ENCODE measurements at regions not wholly inside any gene's neighbourhood (a gene's known extent, or its start where the extent isn't known, plus 50 kb on each side); places are given as distances from the start of the nearest gene placed in this dataset.
A peak's percentile ranks its signal among the peaks of the same experiment; 100 is the strongest.
"Not testable (repeated sequence)": the region's sequence is repeated elsewhere in the genome, so short reads cannot be mapped to it uniquely, and the experiment has no call there.

- H2AFZ ChIP-seq; H3K9me3 ChIP-seq (ENCODE audit: low read depth); H3K9ac ChIP-seq; H3K27ac ChIP-seq; H3K9me2 ChIP-seq (ENCODE audit: insufficient read depth); H3K4me1 ChIP-seq (ENCODE audit: insufficient read depth); H3K79me2 ChIP-seq (ENCODE audit: insufficient read depth); H3K4me3 ChIP-seq; H4K20me1 ChIP-seq (ENCODE audit: insufficient read depth); H3F3A ChIP-seq (ENCODE audit: insufficient read depth); H3K36me3 ChIP-seq (ENCODE audit: low read depth); H3K4me2 ChIP-seq (ENCODE audit: unreplicated experiment); H3K27me3 ChIP-seq (replicated peaks; ENCODE audit: insufficient read depth); in situ Hi-C loops (cut with MboI): not testable (repeated sequence)
- 38 to 52% methylated on average over 8 to 11 of the region's 11 CpGs for WGBS, 2 experiments (ENCODE audit: low coverage in 1 of 2, low lambda C conversion rate in 2 of 2, missing lambda C conversion rate in 2 of 2)
- peak; percentile 3 for DNase-seq
Observed at GRCh38 chr2:111290370-111290769, 169.7 kb downstream of the BCL2L11 start.

- H3F3A ChIP-seq (ENCODE audit: insufficient read depth); H3K9me2 ChIP-seq (ENCODE audit: insufficient read depth); in situ Hi-C loops (cut with MboI); H4K20me1 ChIP-seq (ENCODE audit: insufficient read depth); H3K36me3 ChIP-seq (ENCODE audit: low read depth); H3K9ac ChIP-seq; H3K27ac ChIP-seq; H2AFZ ChIP-seq; H3K79me2 ChIP-seq (ENCODE audit: insufficient read depth); H3K4me1 ChIP-seq (ENCODE audit: insufficient read depth); DNase-seq; H3K9me3 ChIP-seq (ENCODE audit: low read depth); H3K27me3 ChIP-seq (replicated peaks; ENCODE audit: insufficient read depth); H3K4me2 ChIP-seq (ENCODE audit: unreplicated experiment); H3K4me3 ChIP-seq: not testable (repeated sequence)
- 88 to 89% methylated on average over 5 to 6 of the region's 6 CpGs for WGBS, 2 experiments (ENCODE audit: low coverage in 1 of 2, low lambda C conversion rate in 2 of 2, missing lambda C conversion rate in 2 of 2)
Observed at GRCh38 chr2:111291566-111291965, 170.9 kb downstream of the BCL2L11 start.

- in situ Hi-C loops (cut with MboI); H3K4me2 ChIP-seq (ENCODE audit: unreplicated experiment); H2AFZ ChIP-seq; H4K20me1 ChIP-seq (ENCODE audit: insufficient read depth); H3F3A ChIP-seq (ENCODE audit: insufficient read depth); H3K27ac ChIP-seq; H3K4me3 ChIP-seq; H3K9ac ChIP-seq; H3K9me2 ChIP-seq (ENCODE audit: insufficient read depth); H3K27me3 ChIP-seq (replicated peaks; ENCODE audit: insufficient read depth); H3K9me3 ChIP-seq (ENCODE audit: low read depth); H3K36me3 ChIP-seq (ENCODE audit: low read depth); H3K79me2 ChIP-seq (ENCODE audit: insufficient read depth); H3K4me1 ChIP-seq (ENCODE audit: insufficient read depth); DNase-seq: not testable (repeated sequence)
- WGBS, 2 experiments (ENCODE audit: low coverage in 1 of 2, low lambda C conversion rate in 2 of 2, missing lambda C conversion rate in 2 of 2), result 90 to 92% methylated on average over 7 to 8 of the region's 10 CpGs
Observed at GRCh38 chr2:111292232-111292968, 171.7 kb downstream of the BCL2L11 start.

GRCh38 chr2:111294699-111295098, 174.0 kb downstream of the BCL2L11 start:
- H3K9me2 ChIP-seq (ENCODE audit: insufficient read depth); H3K9ac ChIP-seq; H3K4me2 ChIP-seq (ENCODE audit: unreplicated experiment); H3K4me3 ChIP-seq; H3F3A ChIP-seq (ENCODE audit: insufficient read depth); H3K27me3 ChIP-seq (replicated peaks; ENCODE audit: insufficient read depth); H3K79me2 ChIP-seq (ENCODE audit: insufficient read depth); H3K36me3 ChIP-seq (ENCODE audit: low read depth); H2AFZ ChIP-seq; H3K9me3 ChIP-seq (ENCODE audit: low read depth); H3K4me1 ChIP-seq (ENCODE audit: insufficient read depth); H3K27ac ChIP-seq; DNase-seq; H4K20me1 ChIP-seq (ENCODE audit: insufficient read depth); in situ Hi-C loops (cut with MboI): not testable (repeated sequence)
- WGBS, 2 experiments (ENCODE audit: low coverage in 1 of 2, low lambda C conversion rate in 2 of 2, missing lambda C conversion rate in 2 of 2), result 100% methylated on average over 1 of the region's 7 CpGs; no CpG with 5 or more reads in 1 of the 2 experiments

GRCh38 chr2:111296122-111296804, 175.5 kb downstream of the BCL2L11 start:
- H3K9me2 ChIP-seq (ENCODE audit: insufficient read depth); H3K4me1 ChIP-seq (ENCODE audit: insufficient read depth); H4K20me1 ChIP-seq (ENCODE audit: insufficient read depth); H3K36me3 ChIP-seq (ENCODE audit: low read depth); H3F3A ChIP-seq (ENCODE audit: insufficient read depth); H2AFZ ChIP-seq; H3K4me2 ChIP-seq (ENCODE audit: unreplicated experiment); in situ Hi-C loops (cut with MboI); H3K4me3 ChIP-seq; H3K27me3 ChIP-seq (replicated peaks; ENCODE audit: insufficient read depth); DNase-seq; H3K9ac ChIP-seq; H3K79me2 ChIP-seq (ENCODE audit: insufficient read depth); H3K27ac ChIP-seq; H3K9me3 ChIP-seq (ENCODE audit: low read depth): not testable (repeated sequence)
- WGBS, 2 experiments (ENCODE audit: low coverage in 1 of 2, low lambda C conversion rate in 2 of 2, missing lambda C conversion rate in 2 of 2), result 77 to 86% methylated on average over 5 to 6 of the region's 6 CpGs

GRCh38 chr2:111297128-111297527, 176.4 kb downstream of the BCL2L11 start:
- H3K9me3 ChIP-seq (ENCODE audit: low read depth); in situ Hi-C loops (cut with MboI): not testable (repeated sequence)

GRCh38 chr2:111298927-111299326, 178.2 kb downstream of the BCL2L11 start:
- H3K79me2 ChIP-seq (ENCODE audit: insufficient read depth); H3K9me2 ChIP-seq (ENCODE audit: insufficient read depth); in situ Hi-C loops (cut with MboI); H3K9ac ChIP-seq; DNase-seq; H4K20me1 ChIP-seq (ENCODE audit: insufficient read depth); H2AFZ ChIP-seq; H3K4me1 ChIP-seq (ENCODE audit: insufficient read depth); H3K36me3 ChIP-seq (ENCODE audit: low read depth); H3F3A ChIP-seq (ENCODE audit: insufficient read depth); H3K4me3 ChIP-seq; H3K27ac ChIP-seq; H3K9me3 ChIP-seq (ENCODE audit: low read depth); H3K27me3 ChIP-seq (replicated peaks; ENCODE audit: insufficient read depth); H3K4me2 ChIP-seq (ENCODE audit: unreplicated experiment): not testable (repeated sequence)
- 69 to 84% methylated on average over 3 of the region's 3 CpGs for WGBS, 2 experiments (ENCODE audit: low coverage in 1 of 2, low lambda C conversion rate in 2 of 2, missing lambda C conversion rate in 2 of 2)

More at GRCh38 chr2:111297128-111297527, 176.4 kb downstream of the BCL2L11 start:
- H3K79me2 ChIP-seq (ENCODE audit: insufficient read depth); H3K9me2 ChIP-seq (ENCODE audit: insufficient read depth); H3K27ac ChIP-seq; H4K20me1 ChIP-seq (ENCODE audit: insufficient read depth); H3K4me1 ChIP-seq (ENCODE audit: insufficient read depth); DNase-seq; H3K4me2 ChIP-seq (ENCODE audit: unreplicated experiment); H3K36me3 ChIP-seq (ENCODE audit: low read depth); H3K4me3 ChIP-seq; H3K9ac ChIP-seq; H3K27me3 ChIP-seq (replicated peaks; ENCODE audit: insufficient read depth); H3F3A ChIP-seq (ENCODE audit: insufficient read depth); H2AFZ ChIP-seq: not testable (repeated sequence)

Measured in GM23248 (cell line).